ENCODE measurements at regions not wholly inside any gene's neighbourhood (a gene's known extent, or its start where the extent isn't known, plus 50 kb on each side); places are given as distances from the start of the nearest gene placed in this dataset.

GRCh38 chr11:82406611-82407010 is 327.1 kb downstream of the FAM181B start:
- TF ChIP-seq EZH2phosphoT487 (IDR thresholded peaks at IDR 0.05; ENCODE audit: borderline replicate concordance, low read depth, low read length) (no peak), CTCF (conservative IDR thresholded peaks at IDR 0.05; ENCODE audit: low read length) (no peak)
- Histone ChIP-seq H4K20me1 (ENCODE audit: insufficient read depth, low read length) (no peaks in the 10 kb centered on the region), H2AFZ (ENCODE audit: low read length) (no peak overlapping the region), H3K9me2 (ENCODE audit: insufficient read depth, low read length) (no peaks in the 10 kb centered on the region), H3K36me3 (ENCODE audit: insufficient read depth, low read length) (no peaks in the 10 kb centered on the region), H3K4me2 (ENCODE audit: low read length) (no peak overlapping the region), H3K4me3 (ENCODE audit: low read depth, low read length, poor library complexity, severe bottlenecking) (no peak overlapping the region), H3K9me3 (ENCODE audit: low read length) (no peaks in the 10 kb centered on the region), H3K79me2 (ENCODE audit: insufficient read depth, low read depth, low read length) (no peaks in the 10 kb centered on the region), H3K27ac (ENCODE audit: low read depth, low read length, poor library complexity, severe bottlenecking) (no peak overlapping the region), H3K4me1 (ENCODE audit: insufficient read depth, low read length, poor library complexity, severe bottlenecking) (no peaks in the 10 kb centered on the region)
- intact Hi-C loops (cut with micrococcal nuclease; ENCODE audit: unreplicated experiment), result no loop called here
- CTCF ChIA-PET (ENCODE audit: unreplicated experiment), result no interaction called here
- no peak for DNase-seq (ENCODE audit: low spot score)
- no TSS peak for BruUV-seq (replicated peaks)
- POLR2A ChIA-PET, result interaction anchor here (1.1 kb wide), 1 partner anchor 18 kb away, joined by 5 read pairs; no protein-coding TSS in a partner anchor

GRCh38 chr11:82405421-82405820 is 328.2 kb downstream of the FAM181B start:
- Histone ChIP-seq H3K4me1 (ENCODE audit: insufficient read depth, low read length, poor library complexity, severe bottlenecking) (no peaks in the 10 kb centered on the region), H3K9me3 (ENCODE audit: low read length) (no peaks in the 10 kb centered on the region), H3K4me2 (ENCODE audit: low read length) (no peak overlapping the region), H3K79me2 (ENCODE audit: insufficient read depth, low read depth, low read length) (no peaks in the 10 kb centered on the region), H3K36me3 (ENCODE audit: insufficient read depth, low read length) (no peaks in the 10 kb centered on the region), H3K27ac (ENCODE audit: low read depth, low read length, poor library complexity, severe bottlenecking) (no peak overlapping the region), H4K20me1 (ENCODE audit: insufficient read depth, low read length) (no peaks in the 10 kb centered on the region), H3K9me2 (ENCODE audit: insufficient read depth, low read length) (no peaks in the 10 kb centered on the region), H2AFZ (ENCODE audit: low read length) (no peak overlapping the region), H3K4me3 (ENCODE audit: low read depth, low read length, poor library complexity, severe bottlenecking) (no peak overlapping the region)
- DNase-seq (ENCODE audit: low spot score), result no peak
- BruUV-seq (replicated peaks), result no TSS peak
- intact Hi-C loops (cut with micrococcal nuclease; ENCODE audit: unreplicated experiment), result no loop called here
- ChIA-PET POLR2A (interaction anchor here (0.8 kb wide), 1 partner anchor 23 kb away, joined by 3 read pairs; no protein-coding TSS in a partner anchor), CTCF (ENCODE audit: unreplicated experiment) (no interaction called here)
- no peak for TF ChIP-seq EZH2phosphoT487 (IDR thresholded peaks at IDR 0.05; ENCODE audit: borderline replicate concordance, low read depth, low read length)
- TF ChIP-seq CTCF (conservative IDR thresholded peaks at IDR 0.05; ENCODE audit: low read length), result no peak

GRCh38 chr11:82404981-82405380 is 328.7 kb downstream of the FAM181B start:
- intact Hi-C loops (cut with micrococcal nuclease; ENCODE audit: unreplicated experiment), result no loop called here
- no TSS peak for BruUV-seq (replicated peaks)
- H3K9me3 ChIP-seq (ENCODE audit: low read length), result no peaks in the 10 kb centered on the region
- no peak overlapping the region for H3K4me2 ChIP-seq (ENCODE audit: low read length)
- no peaks in the 10 kb centered on the region for H3K4me1 ChIP-seq (ENCODE audit: insufficient read depth, low read length, poor library complexity, severe bottlenecking)
- ChIA-PET CTCF (ENCODE audit: unreplicated experiment) (no interaction called here), POLR2A (interaction anchor here (0.8 kb wide), 1 partner anchor 23 kb away, joined by 3 read pairs; no protein-coding TSS in a partner anchor)
- H3K27ac ChIP-seq (ENCODE audit: low read depth, low read length, poor library complexity, severe bottlenecking), result no peak overlapping the region
- no peaks in the 10 kb centered on the region for H3K79me2 ChIP-seq (ENCODE audit: insufficient read depth, low read depth, low read length)
- no peak overlapping the region for H2AFZ ChIP-seq (ENCODE audit: low read length)
- no peaks in the 10 kb centered on the region for H3K36me3 ChIP-seq (ENCODE audit: insufficient read depth, low read length)
- H3K4me3 ChIP-seq (ENCODE audit: low read depth, low read length, poor library complexity, severe bottlenecking), result no peak overlapping the region
- DNase-seq (ENCODE audit: low spot score), result no peak
- H3K9me2 ChIP-seq (ENCODE audit: insufficient read depth, low read length), result no peaks in the 10 kb centered on the region
- no peak for TF ChIP-seq CTCF (conservative IDR thresholded peaks at IDR 0.05; ENCODE audit: low read length)
- TF ChIP-seq EZH2phosphoT487 (IDR thresholded peaks at IDR 0.05; ENCODE audit: borderline replicate concordance, low read depth, low read length), result no peak
- no peaks in the 10 kb centered on the region for H4K20me1 ChIP-seq (ENCODE audit: insufficient read depth, low read length)
